Gastroesophageal sphincter (tissue), 4 donors: ENCODE measurements at regions not wholly inside any gene's neighbourhood (a gene's known extent, or its start where the extent isn't known, plus 50 kb on each side); places are given as distances from the start of the nearest gene placed in this dataset.

Experiments
- ATAC-seq: fragments of 150-250 bp; one replicate; pipeline ENCODE4 v1.9.1; 2016; ENCODE audit warnings: mild to moderate bottlenecking, moderate library complexity
- H3K27ac ChIP-seq, 4 donors: fragments of 200-600 bp; sonication (generic) in 3 of 4; 1 replicate in 3 of 4; 2 replicates in 1 of 4; pipeline ENCODE4 v1.5.1; 2016 to 2019
- H3K27me3 ChIP-seq: fragments of 200-600 bp; sonication (generic); one replicate; pipeline ENCODE4 v1.5.1; 2019
- H3K36me3 ChIP-seq, 2 donors: fragments of 200-600 bp; sonication (generic); one replicate each; pipeline ENCODE4 v1.5.1; 2019; ENCODE audit warnings: control low read depth in 1 of 2
- H3K4me1 ChIP-seq, 3 donors: fragments of 200-600 bp; sonication (generic); 1 replicate in 2 of 3; 2 replicates in 1 of 3; pipeline ENCODE4 v1.5.1; 2016 to 2019; ENCODE audit warnings: control low read depth in 2 of 3
- H3K4me3 ChIP-seq, 2 donors: fragments of 200-600 bp; sonication (generic); one replicate each; pipeline ENCODE4 v1.5.1; 2019; ENCODE audit warnings: mild to moderate bottlenecking in 1 of 2, moderate library complexity in 1 of 2
- H3K9me3 ChIP-seq, 3 donors: fragments of 200-600 bp; sonication (generic); one replicate each; pipeline ENCODE4 v1.5.1; 2017 to 2019; ENCODE audit warnings: control low read depth in 2 of 3
- CTCF ChIP-seq, 4 experiments: fragments of 200-600 bp in 2 of 4; fragments of 450-650 bp in 2 of 4; sonication (generic) in 1 of 4; IDR thresholded peaks; one replicate each; pipeline ENCODE4 v1.5.1; 2017 to 2019; ENCODE audit warnings: antibody characterized with exemption in 4 of 4, mild to moderate bottlenecking in 2 of 4, moderate library complexity in 2 of 4
- EP300 ChIP-seq: sonication (generic); formaldehyde crosslinking; IDR thresholded peaks from one replicate; pipeline ENCODE4 v1.6.1; 2017; ENCODE audit warnings: antibody characterized with exemption, mild to moderate bottlenecking
- POLR2A ChIP-seq, 2 donors: fragments of 450-650 bp; IDR thresholded peaks; one replicate each; pipeline ENCODE4 v1.6.1; 2017; ENCODE audit warnings: antibody characterized with exemption in 2 of 2, mild to moderate bottlenecking in 2 of 2, moderate library complexity in 1 of 2
- POLR2AphosphoS5 ChIP-seq: sonication (generic); formaldehyde crosslinking; IDR thresholded peaks from one replicate; pipeline ENCODE4 v1.6.1; 2017; ENCODE audit warnings: antibody characterized with exemption
- WGBS, 2 donors: methylation state at CpG; one replicate each; pipeline ENCODE4 v1.1.5; 2018; ENCODE audit warnings: low coverage in 1 of 2; 5-methylcytosine and 5-hydroxymethylcytosine counted together

GRCh38 chr1:166785987-166786386, 53.3 kb upstream of the POGK start:
- H3K4me1 ChIP-seq: no peaks in the 10 kb centered on the region
- no peaks in the 10 kb centered on the region for H3K9me3 ChIP-seq
- 100% methylated on average over 1 of the region's 1 CpG for WGBS, 2 donors
- no peak for ATAC-seq
- no peak overlapping the region for H3K4me3 ChIP-seq
- peaks cover 7% of the 10 kb centered on the region for H3K27me3 ChIP-seq
- no peak overlapping the region for H3K27ac ChIP-seq
- no peaks in the 10 kb centered on the region for H3K36me3 ChIP-seq
- TF ChIP-seq POLR2AphosphoS5 (no peak), CTCF (IDR thresholded peaks at IDR 0.05) (no peak), POLR2A (IDR thresholded peaks at IDR 0.05) (no peak), EP300 (no peak)

- Histone ChIP-seq H3K27me3 (peaks cover 7% of the 10 kb centered on the region), H3K4me1 (no peaks in the 10 kb centered on the region), H3K36me3 (no peaks in the 10 kb centered on the region), H3K9me3 (no peaks in the 10 kb centered on the region), H3K4me3 (no peak overlapping the region), H3K27ac (no peak overlapping the region)
- TF ChIP-seq EP300 (no peak), POLR2AphosphoS5 (no peak), POLR2A (IDR thresholded peaks at IDR 0.05) (no peak), CTCF (IDR thresholded peaks at IDR 0.05) (no peak)
- ATAC-seq: no peak
- WGBS, 2 donors: 25 to 62% methylated on average over 1 to 3 of the region's 3 CpGs
Observed at GRCh38 chr1:166789286-166789685, 50.0 kb upstream of the POGK start.
